HEK293 (cell line): ENCODE measurements at regions not wholly inside any gene's neighbourhood (a gene's known extent, or its start where the extent isn't known, plus 50 kb on each side); places are given as distances from the start of the nearest gene placed in this dataset.

ENCODE experiments used
- CTCF ChIA-PET: fragments of 350-600 bp; formaldehyde crosslinking; extraction: SDS; loops from one replicate; lab custom pipeline; 2021; ENCODE audit warnings: antibody characterized with exemption; lab: Yijun Ruan, JAX
- POLR2A ChIA-PET: fragments of 300-600 bp; formaldehyde crosslinking; extraction: SDS; loops from one replicate; lab custom pipeline; 2020; ENCODE audit warnings: antibody characterized with exemption, inconsistent platforms; lab: Yijun Ruan, JAX
- H3K27ac ChIP-seq: fragments of 200-500 bp; sonication (Bioruptor generic); 2 replicates; pipeline ENCODE4 v1.5.1; 2014; ENCODE audit warnings: low read depth, low read length, control low read depth, inconsistent platforms; ENCODE audit errors: extremely low read depth
- H3K36me3 ChIP-seq, 2 experiments: fragments of 200-500 bp in 1 of 2; sonication (Bioruptor generic) in 1 of 2; 1 replicate in 1 of 2; 2 replicates in 1 of 2; pipeline ENCODE4 v1.5.1; 2014 to 2017; ENCODE audit warnings: inconsistent platforms in 2 of 2, low read length in 2 of 2; ENCODE audit not compliant: control insufficient read depth in 2 of 2, insufficient read depth in 1 of 2
- H3K4me1 ChIP-seq: fragments of 200-500 bp; sonication (Bioruptor generic); 2 replicates; pipeline ENCODE4 v1.5.1; 2014; ENCODE audit warnings: mild to moderate bottlenecking, low read length, inconsistent platforms; ENCODE audit not compliant: control insufficient read depth, insufficient read depth
- H3K4me3 ChIP-seq: 2 replicates; pipeline ENCODE4 v1.5.1; 2011; ENCODE audit warnings: low read depth, mild to moderate bottlenecking, control low read depth, low read length, moderate library complexity
- H3K9me3 ChIP-seq: fragments of 200-500 bp; sonication (Bioruptor generic); 2 replicates; pipeline ENCODE4 v1.5.1; 2014; ENCODE audit warnings: low read depth, low read length, inconsistent platforms; ENCODE audit not compliant: control insufficient read depth, insufficient read depth
- HOXA7 ChIP-seq: sonication (generic); formaldehyde crosslinking; IDR thresholded peaks from 2 replicates; pipeline ENCODE4 v1.8.1; 2022; ENCODE audit warnings: missing genetic modification reagents, borderline replicate concordance
- IKZF3 ChIP-seq: fragments of 450-650 bp; IDR thresholded peaks from 2 replicates; pipeline ENCODE4 v1.5.0; 2018; ENCODE audit warnings: missing biosample characterization, mild to moderate bottlenecking, missing genetic modification characterization, moderate library complexity
- KLF1 ChIP-seq: fragments of 450-650 bp; formaldehyde crosslinking; IDR thresholded peaks from 2 replicates; pipeline ENCODE4 v1.5.1; 2016; ENCODE audit warnings: missing biosample characterization, missing genetic modification characterization
- MEIS1 ChIP-seq: sonication (generic); formaldehyde crosslinking; IDR thresholded peaks from 2 replicates; pipeline ENCODE4 v1.8.1; 2022; ENCODE audit warnings: missing genetic modification reagents, mild to moderate bottlenecking, borderline replicate concordance
- TRIM28 ChIP-seq: IDR thresholded peaks from 2 replicates; pipeline ENCODE4 v1.6.1; 2011; ENCODE audit warnings: low read length, control low read depth, borderline replicate concordance
- ZNF214 ChIP-seq: fragments of 450-650 bp; formaldehyde crosslinking; IDR thresholded peaks from 2 replicates; pipeline ENCODE4 v1.5.1; 2017; ENCODE audit warnings: missing biosample characterization, mild to moderate bottlenecking, missing genetic modification characterization, borderline replicate concordance
- ZNF433 ChIP-seq: fragments of 450-650 bp; formaldehyde crosslinking; IDR thresholded peaks from 2 replicates; pipeline ENCODE4 v1.5.1; 2016; ENCODE audit warnings: missing biosample characterization, missing genetic modification characterization, low read depth
- ZNF610 ChIP-seq: fragments of 450-650 bp; formaldehyde crosslinking; IDR thresholded peaks from 2 replicates; pipeline ENCODE4 v1.5.1; 2016; ENCODE audit warnings: missing biosample characterization, missing genetic modification characterization, borderline replicate concordance
- ZNF777 ChIP-seq: fragments of 450-650 bp; formaldehyde crosslinking; IDR thresholded peaks from 2 replicates; pipeline ENCODE4 v1.5.1; 2017; ENCODE audit warnings: missing biosample characterization, missing genetic modification characterization, borderline replicate concordance
- TF ChIP-seq, protein P1 (sequence below): fragments of 450-650 bp; formaldehyde crosslinking; IDR thresholded peaks from 2 replicates; pipeline ENCODE4 v1.5.1; 2016; ENCODE audit warnings: missing biosample characterization, missing genetic modification characterization
- TF ChIP-seq, protein P2 (sequence below): fragments of 450-650 bp; formaldehyde crosslinking; IDR thresholded peaks from 2 replicates; pipeline ENCODE4 v1.5.1; 2016; ENCODE audit warnings: missing biosample characterization, missing genetic modification characterization, borderline replicate concordance
- TF ChIP-seq, protein P3 (sequence below): fragments of 450-650 bp; formaldehyde crosslinking; IDR thresholded peaks from 2 replicates; pipeline ENCODE4 v1.5.1; 2016; ENCODE audit warnings: missing biosample characterization, missing genetic modification characterization

DNA sequence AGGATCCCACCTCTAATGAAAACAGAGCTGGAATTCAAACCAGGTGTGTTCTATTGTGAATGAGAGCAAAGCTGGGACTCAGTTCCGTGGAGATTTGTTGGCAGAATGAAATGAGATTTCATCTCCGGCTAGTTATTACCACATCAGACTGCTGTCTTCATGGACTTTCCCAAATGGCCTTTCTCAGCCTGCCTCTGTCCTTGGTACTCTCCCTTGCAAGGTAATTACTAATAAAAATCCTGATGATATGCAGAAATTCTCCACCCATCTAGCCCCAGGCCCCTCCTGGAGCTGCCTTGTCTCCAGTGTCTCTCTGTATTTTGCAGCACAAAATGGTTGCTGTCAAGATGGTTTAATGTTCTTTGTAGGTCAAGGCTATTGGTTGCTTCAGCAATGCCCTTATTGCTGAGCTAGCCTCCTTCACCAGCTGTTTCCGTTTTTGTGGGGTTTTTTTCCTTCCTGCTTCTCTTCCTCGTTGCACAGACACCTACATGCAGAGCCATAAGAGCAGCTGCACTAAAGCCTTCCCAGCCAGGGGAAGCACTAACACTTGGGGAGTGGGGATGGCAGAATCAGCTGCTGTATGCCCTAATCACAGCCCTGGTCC is 185.0 kb upstream of the GHITM start:
- no peak for TF ChIP-seq HOXA7 (CRISPR knock-in tag)
- TF ChIP-seq, protein P1, sequence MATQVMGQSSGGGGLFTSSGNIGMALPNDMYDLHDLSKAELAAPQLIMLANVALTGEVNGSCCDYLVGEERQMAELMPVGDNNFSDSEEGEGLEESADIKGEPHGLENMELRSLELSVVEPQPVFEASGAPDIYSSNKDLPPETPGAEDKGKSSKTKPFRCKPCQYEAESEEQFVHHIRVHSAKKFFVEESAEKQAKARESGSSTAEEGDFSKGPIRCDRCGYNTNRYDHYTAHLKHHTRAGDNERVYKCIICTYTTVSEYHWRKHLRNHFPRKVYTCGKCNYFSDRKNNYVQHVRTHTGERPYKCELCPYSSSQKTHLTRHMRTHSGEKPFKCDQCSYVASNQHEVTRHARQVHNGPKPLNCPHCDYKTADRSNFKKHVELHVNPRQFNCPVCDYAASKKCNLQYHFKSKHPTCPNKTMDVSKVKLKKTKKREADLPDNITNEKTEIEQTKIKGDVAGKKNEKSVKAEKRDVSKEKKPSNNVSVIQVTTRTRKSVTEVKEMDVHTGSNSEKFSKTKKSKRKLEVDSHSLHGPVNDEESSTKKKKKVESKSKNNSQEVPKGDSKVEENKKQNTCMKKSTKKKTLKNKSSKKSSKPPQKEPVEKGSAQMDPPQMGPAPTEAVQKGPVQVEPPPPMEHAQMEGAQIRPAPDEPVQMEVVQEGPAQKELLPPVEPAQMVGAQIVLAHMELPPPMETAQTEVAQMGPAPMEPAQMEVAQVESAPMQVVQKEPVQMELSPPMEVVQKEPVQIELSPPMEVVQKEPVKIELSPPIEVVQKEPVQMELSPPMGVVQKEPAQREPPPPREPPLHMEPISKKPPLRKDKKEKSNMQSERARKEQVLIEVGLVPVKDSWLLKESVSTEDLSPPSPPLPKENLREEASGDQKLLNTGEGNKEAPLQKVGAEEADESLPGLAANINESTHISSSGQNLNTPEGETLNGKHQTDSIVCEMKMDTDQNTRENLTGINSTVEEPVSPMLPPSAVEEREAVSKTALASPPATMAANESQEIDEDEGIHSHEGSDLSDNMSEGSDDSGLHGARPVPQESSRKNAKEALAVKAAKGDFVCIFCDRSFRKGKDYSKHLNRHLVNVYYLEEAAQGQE (tag by site-specific recombination): peak; percentile 60; the same call in 1 of the 2 replicates
- H3K27ac ChIP-seq: no peak overlapping the region
- POLR2A ChIA-PET: no interaction called here
- no peaks in the 10 kb centered on the region for H3K36me3 ChIP-seq
- no peaks in the 10 kb centered on the region for H3K4me1 ChIP-seq
- H3K9me3 ChIP-seq: no peaks in the 10 kb centered on the region
- CTCF ChIA-PET: no interaction called here
- H3K4me3 ChIP-seq: no peak overlapping the region

DNA sequence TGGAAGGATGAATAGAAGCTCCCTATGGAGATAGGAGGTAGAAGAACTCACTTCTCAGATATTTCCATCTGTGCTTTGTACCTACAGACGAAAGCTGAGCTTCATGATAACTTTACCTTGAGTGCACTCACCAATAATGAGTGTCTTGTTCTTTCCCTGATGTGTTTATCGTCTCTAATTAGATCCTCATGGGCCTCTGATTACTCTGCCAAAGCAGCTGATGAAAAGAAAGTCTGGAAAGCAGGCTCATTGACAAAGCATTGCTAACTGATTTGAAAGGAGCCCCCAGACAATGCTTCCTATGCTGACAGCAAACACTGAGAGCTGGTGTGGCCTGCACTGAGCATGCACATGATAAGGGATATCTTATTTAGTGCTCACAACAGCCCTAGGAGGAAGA is 183.9 kb upstream of the GHITM start:
- ChIA-PET POLR2A (no interaction called here), CTCF (no interaction called here)
- Histone ChIP-seq H3K27ac (no peak overlapping the region), H3K9me3 (no peaks in the 10 kb centered on the region), H3K36me3 (no peaks in the 10 kb centered on the region), H3K4me1 (no peaks in the 10 kb centered on the region), H3K4me3 (no peak overlapping the region)
- TF ChIP-seq KLF1 (tag by site-specific recombination) (no peak), MEIS1 (CRISPR knock-in tag) (no peak), ZNF433 (no peak), IKZF3 (no peak), TRIM28 (no peak), ZNF214 (tag by site-specific recombination) (no peak), ZNF610 (tag by site-specific recombination) (no peak), ZNF777 (no peak)
- TF ChIP-seq, protein P2, sequence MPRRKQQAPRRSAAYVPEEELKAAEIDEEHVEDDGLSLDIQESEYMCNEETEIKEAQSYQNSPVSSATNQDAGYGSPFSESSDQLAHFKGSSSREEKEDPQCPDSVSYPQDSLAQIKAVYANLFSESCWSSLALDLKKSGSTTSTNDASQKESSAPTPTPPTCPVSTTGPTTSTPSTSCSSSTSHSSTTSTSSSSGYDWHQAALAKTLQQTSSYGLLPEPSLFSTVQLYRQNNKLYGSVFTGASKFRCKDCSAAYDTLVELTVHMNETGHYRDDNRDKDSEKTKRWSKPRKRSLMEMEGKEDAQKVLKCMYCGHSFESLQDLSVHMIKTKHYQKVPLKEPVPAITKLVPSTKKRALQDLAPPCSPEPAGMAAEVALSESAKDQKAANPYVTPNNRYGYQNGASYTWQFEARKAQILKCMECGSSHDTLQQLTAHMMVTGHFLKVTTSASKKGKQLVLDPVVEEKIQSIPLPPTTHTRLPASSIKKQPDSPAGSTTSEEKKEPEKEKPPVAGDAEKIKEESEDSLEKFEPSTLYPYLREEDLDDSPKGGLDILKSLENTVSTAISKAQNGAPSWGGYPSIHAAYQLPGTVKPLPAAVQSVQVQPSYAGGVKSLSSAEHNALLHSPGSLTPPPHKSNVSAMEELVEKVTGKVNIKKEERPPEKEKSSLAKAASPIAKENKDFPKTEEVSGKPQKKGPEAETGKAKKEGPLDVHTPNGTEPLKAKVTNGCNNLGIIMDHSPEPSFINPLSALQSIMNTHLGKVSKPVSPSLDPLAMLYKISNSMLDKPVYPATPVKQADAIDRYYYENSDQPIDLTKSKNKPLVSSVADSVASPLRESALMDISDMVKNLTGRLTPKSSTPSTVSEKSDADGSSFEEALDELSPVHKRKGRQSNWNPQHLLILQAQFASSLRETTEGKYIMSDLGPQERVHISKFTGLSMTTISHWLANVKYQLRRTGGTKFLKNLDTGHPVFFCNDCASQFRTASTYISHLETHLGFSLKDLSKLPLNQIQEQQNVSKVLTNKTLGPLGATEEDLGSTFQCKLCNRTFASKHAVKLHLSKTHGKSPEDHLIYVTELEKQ (tag by site-specific recombination): no peak
- TF ChIP-seq, protein P3, sequence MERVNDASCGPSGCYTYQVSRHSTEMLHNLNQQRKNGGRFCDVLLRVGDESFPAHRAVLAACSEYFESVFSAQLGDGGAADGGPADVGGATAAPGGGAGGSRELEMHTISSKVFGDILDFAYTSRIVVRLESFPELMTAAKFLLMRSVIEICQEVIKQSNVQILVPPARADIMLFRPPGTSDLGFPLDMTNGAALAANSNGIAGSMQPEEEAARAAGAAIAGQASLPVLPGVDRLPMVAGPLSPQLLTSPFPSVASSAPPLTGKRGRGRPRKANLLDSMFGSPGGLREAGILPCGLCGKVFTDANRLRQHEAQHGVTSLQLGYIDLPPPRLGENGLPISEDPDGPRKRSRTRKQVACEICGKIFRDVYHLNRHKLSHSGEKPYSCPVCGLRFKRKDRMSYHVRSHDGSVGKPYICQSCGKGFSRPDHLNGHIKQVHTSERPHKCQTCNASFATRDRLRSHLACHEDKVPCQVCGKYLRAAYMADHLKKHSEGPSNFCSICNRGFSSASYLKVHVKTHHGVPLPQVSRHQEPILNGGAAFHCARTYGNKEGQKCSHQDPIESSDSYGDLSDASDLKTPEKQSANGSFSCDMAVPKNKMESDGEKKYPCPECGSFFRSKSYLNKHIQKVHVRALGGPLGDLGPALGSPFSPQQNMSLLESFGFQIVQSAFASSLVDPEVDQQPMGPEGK (tag by site-specific recombination): no peak
